Renal cortical epithelial cell (primary cell): ENCODE measurements at regions not wholly inside any gene's neighbourhood (a gene's known extent, or its start where the extent isn't known, plus 50 kb on each side); places are given as distances from the start of the nearest gene placed in this dataset.

Experiments used
- DNase-seq: peaks from one replicate; pipeline ENCODE4 v3.0.0-alpha.2; 2011; ENCODE audit warnings: low read depth

- peak; percentile 8 for DNase-seq
Observed at GRCh38 chr13:67713571-67713970, 483.4 kb upstream of the PCDH9 start.

DNA sequence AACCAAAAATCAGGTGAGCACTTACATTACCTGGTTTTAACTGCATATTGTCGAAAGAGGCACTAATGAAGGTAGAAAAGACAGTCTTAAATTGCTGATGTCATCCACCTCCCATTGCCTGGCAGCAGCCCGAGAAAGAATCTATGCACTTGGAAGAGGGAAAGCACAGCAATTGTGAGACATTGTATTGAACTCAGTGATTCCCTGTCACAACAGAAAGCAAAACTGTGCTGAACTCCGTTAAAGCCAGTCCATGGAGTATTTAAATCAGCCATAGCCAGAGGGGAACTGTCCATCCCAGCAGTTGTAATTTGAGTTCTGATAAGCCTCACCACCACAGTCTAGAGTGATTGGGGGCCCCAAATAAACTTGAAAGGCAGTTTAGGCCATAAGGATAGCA lies 466.6 kb upstream of the PCDH9 start:
- DNase-seq = no peak

- no peak for DNase-seq
Observed at GRCh38 chr13:67664502-67664901, 434.4 kb upstream of the PCDH9 start.

DNA sequence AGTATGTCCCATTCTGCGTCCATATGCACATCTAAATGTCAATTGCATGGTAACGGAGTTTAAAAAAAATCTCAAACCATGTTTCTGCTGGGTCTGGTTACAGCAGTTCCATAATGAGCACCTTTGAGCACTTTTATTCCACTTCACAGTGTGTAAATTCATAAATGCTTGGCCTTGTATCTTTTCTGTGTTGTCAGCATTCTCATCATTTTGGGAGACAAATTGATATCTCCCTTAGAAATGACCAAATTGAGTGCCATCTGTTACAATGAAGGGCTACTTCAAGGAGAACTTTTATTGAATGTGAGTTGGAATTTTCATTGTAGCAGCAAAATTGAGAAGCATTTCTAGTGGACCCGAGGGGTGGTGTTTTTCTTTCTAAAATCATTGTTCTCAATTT lies 432.9 kb upstream of the PCDH9 start:
- DNase-seq = no peak

DNA sequence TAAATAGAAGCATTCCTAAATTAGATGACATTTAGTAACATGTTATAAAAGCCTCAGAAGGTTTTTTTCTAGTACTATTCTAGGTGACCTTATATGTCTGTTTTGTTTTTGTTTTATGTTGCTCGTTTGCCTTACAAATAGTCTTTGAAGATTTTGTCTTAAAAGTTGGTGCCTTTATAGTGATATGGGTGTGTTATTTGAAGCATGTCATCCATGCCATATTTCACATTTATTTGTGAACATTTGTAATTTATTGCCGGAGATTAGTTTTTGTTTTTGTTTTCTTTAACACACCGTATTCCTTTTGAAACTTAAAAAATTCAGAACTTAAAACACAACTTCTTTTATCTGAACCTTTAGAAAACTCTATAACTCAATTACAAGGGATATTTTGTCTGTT lies 422.8 kb upstream of the PCDH9 start:
- no peak for DNase-seq

DNA sequence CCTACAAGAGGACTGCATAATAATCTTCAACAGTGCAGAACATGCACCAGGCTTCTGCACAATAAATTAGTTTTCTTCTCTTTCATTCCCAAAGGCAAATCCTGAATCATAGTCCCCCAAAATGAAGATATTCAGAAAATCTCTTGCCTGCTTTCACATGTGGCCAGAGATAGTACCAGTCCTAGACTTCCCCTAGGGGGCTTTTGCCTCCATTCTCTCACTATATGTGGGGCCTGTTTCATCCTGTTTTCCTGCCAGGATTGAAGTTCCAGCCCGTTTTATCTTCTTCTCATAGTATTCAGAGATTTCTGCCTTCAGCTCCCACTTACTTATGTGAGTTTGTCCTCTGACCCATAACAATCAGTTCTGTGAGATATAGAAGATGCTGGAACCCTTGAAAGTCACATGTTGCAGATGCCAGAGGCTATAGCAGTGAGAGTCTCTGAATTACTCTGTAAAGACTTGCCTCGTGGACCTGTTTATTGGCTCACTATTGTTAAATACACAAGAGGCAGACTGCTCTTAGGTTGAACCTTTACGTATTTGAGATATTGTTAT lies 421.9 kb upstream of the PCDH9 start:
- no peak for DNase-seq

DNA sequence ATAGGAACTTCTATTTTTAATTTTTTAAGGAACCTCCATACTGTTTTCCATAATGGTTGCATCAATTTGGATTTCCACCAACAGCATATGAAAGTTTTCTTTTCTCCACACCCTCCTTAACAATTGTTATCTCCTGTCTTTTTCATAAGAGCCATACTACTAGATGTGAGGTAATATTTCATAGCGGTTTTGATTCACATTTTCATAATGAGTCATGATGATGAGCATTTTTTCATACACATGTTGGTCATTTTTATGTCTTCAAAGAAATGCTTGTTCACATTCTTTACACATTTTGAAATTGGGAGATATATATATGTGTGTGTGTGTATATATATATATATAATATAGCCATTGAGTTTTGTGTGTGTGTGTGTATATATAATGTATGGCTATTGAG lies 420.3 kb upstream of the PCDH9 start:
- no peak for DNase-seq

DNA sequence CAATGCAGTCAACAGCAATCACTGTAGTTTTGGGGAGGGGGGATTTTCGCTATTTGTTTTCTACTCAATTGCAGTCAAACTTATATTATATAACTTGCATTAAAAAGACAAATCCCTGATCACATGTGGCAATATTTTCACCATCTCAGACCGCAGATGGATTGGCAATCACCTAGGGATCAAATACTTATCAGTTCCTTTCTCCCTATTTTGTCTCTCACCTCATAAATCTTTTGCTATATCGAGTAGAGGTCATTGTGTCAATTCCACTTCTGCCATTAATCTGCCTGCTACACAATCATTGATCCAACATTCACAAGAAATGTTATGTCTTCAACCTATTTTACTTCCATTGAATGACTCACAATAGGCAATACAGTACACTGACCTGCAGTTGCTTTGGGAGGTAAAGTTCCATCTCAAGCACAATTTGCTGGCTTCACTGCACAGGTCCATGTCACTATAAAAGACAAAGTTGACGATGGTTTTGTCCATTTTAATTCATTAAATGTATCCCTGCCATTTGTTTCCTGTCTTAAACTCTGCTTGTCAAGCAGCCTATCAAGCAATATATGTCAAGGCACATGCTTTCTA lies 415.8 kb upstream of the PCDH9 start:
- DNase-seq = no peak

GRCh38 chr13:67643516-67644055 lies 413.4 kb upstream of the PCDH9 start:
- DNase-seq = no peak

GRCh38 chr13:67642657-67643056 lies 412.5 kb upstream of the PCDH9 start:
- no peak for DNase-seq

DNA sequence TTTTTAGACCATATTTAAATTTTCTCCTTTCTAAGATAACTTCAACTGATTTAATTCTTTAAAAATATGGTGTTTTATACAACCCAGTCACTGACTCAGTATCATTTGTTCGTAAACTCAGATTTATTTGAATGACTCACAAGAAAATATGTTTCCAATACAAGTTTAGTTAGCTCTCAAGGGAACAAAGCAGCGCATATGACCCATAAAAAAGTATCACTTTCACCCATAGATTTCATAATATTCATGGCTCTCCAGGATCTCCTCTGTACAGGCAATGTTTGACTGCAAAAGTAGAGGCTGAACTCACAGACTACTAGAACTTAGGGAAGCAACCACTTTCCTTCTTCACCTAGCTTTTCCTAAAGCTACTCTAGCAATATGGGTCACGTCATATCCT lies 405.6 kb upstream of the PCDH9 start:
- DNase-seq = no peak

- no peak for DNase-seq
Observed at GRCh38 chr13:67632590-67632989, 402.5 kb upstream of the PCDH9 start.

DNA sequence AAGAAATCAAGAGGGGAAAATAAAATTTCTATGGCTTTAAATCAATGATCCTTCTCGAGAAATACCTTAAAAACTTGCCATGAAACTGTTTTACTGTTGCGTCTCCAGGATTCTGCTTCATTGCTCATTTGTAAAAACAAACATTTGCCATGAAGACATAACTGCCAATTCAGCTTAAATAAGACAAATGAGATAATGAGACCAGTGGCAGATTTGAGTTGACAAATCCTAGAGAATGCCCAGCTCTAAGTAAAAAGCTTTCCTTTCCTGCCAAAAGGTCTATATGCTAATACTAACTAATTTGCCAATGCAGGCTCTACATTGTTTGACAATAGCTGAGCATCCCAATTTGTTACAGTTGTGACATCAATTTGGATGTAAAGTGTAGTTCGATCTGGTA lies 400.5 kb upstream of the PCDH9 start:
- no peak for DNase-seq

DNA sequence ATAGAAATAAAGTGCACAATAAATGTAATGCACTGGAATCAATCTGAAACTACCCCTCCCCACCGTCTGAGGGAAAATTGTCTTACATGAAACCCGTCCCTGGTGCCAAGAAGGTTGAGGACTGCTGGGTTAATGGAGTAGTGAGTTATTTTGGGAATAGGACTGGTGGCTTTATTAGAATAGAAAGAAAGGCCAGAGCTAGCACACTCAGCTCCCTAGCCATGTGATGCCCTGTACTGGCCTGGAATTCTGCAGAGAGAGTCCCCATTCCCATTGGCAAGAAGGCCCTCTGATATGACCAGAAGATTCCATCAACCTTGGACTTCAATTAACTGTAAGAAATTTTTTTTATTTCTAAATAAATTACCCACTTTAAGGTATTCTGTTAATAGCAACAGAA lies 393.5 kb upstream of the PCDH9 start:
- no peak for DNase-seq

- DNase-seq = peak; percentile 27
Observed at GRCh38 chr13:67620665-67621064, 390.5 kb upstream of the PCDH9 start.

- DNase-seq = peak; percentile 40
Observed at GRCh38 chr13:67619995-67620380, 389.9 kb upstream of the PCDH9 start.

GRCh38 chr13:67619351-67619994 lies 389.3 kb upstream of the PCDH9 start:
- DNase-seq = peak; percentile 53

- no peak for DNase-seq
Observed at GRCh38 chr13:67614579-67614978, 384.4 kb upstream of the PCDH9 start.

- DNase-seq = no peak
Observed at GRCh38 chr13:67614013-67614412, 383.9 kb upstream of the PCDH9 start.

- DNase-seq = no peak
Observed at GRCh38 chr13:67588607-67589006, 358.5 kb upstream of the PCDH9 start.

- no peak for DNase-seq
Observed at GRCh38 chr13:67577361-67577760, 347.2 kb upstream of the PCDH9 start.

- peak; percentile 59 for DNase-seq
Observed at GRCh38 chr13:67574320-67575233, 344.4 kb upstream of the PCDH9 start.
